Ovary (tissue), 3 donors: ENCODE measurements at regions not wholly inside any gene's neighbourhood (a gene's known extent, or its start where the extent isn't known, plus 50 kb on each side); places are given as distances from the start of the nearest gene placed in this dataset.

Experiments used
- POLR2A ChIP-seq: fragments of 450-650 bp; IDR thresholded peaks from one replicate; pipeline ENCODE4 v1.6.1; 2017; ENCODE audit warnings: antibody characterized with exemption, mild to moderate bottlenecking, moderate library complexity
- TF ChIP-seq, protein P1 (sequence below), 3 donors: fragments of 450-650 bp in 2 of 3; fragments of 200-600 bp in 1 of 3; IDR thresholded peaks; one replicate each; pipeline versions ENCODE4 v1.5.1 to v1.8.0; 2016 to 2022; ENCODE audit warnings: antibody characterized with exemption in 3 of 3, mild to moderate bottlenecking in 1 of 3
- donor health status: DM: no; HTN: no; CAD: no.

DNA sequence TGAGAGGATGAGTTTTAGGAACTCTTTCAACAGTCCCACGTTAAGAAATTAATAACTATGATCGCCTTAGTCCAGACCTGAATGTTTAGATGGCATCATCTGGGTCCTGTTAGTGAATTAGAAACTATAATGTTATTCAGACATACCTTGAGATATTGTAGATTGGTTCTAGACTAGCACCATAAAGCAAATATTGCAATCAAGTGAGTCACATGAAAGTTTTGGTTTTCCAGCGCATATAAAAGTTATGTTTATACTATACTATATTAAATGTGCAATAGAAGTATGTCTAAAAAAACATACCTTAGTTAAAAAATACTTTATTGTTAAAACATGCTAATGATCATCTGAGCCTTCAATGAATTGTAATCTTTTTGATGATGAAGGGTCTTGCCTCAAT lies 106.6 kb upstream of the ATP2B1 start:
- TF ChIP-seq, protein P1, sequence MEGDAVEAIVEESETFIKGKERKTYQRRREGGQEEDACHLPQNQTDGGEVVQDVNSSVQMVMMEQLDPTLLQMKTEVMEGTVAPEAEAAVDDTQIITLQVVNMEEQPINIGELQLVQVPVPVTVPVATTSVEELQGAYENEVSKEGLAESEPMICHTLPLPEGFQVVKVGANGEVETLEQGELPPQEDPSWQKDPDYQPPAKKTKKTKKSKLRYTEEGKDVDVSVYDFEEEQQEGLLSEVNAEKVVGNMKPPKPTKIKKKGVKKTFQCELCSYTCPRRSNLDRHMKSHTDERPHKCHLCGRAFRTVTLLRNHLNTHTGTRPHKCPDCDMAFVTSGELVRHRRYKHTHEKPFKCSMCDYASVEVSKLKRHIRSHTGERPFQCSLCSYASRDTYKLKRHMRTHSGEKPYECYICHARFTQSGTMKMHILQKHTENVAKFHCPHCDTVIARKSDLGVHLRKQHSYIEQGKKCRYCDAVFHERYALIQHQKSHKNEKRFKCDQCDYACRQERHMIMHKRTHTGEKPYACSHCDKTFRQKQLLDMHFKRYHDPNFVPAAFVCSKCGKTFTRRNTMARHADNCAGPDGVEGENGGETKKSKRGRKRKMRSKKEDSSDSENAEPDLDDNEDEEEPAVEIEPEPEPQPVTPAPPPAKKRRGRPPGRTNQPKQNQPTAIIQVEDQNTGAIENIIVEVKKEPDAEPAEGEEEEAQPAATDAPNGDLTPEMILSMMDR (IDR thresholded peaks at IDR 0.05) = no peak
- TF ChIP-seq POLR2A = no peak
